Activated T-cell treated with anti-CD3 and anti-CD28 coated beads, Interleukin-2, amount 50 U/mL, for 24 hours (primary cell): ENCODE measurements at regions not wholly inside any gene's neighbourhood (a gene's known extent, or its start where the extent isn't known, plus 50 kb on each side); places are given as distances from the start of the nearest gene placed in this dataset.
"Not testable (repeated sequence)": the region's sequence is repeated elsewhere in the genome, so short reads cannot be mapped to it uniquely, and the experiment has no call there.

Experiments
- DNase-seq: peaks from one replicate; pipeline ENCODE4 v3.0.0-alpha.2; 2020
- H3K27ac Mint-ChIP-seq: 2 replicates; pipeline ENCODE4 v1.8.0; 2020; ENCODE audit warnings: mild to moderate bottlenecking, mixed read lengths
- H3K27me3 Mint-ChIP-seq: 2 replicates; pipeline ENCODE4 v1.8.0; 2020; ENCODE audit warnings: mixed read lengths
- H3K36me3 Mint-ChIP-seq: 2 replicates; pipeline ENCODE4 v1.8.0; 2020; ENCODE audit warnings: low read depth, mixed read lengths
- H3K4me1 Mint-ChIP-seq: 2 replicates; pipeline ENCODE4 v1.8.0; 2020; ENCODE audit warnings: low read depth, mixed read lengths
- H3K4me3 Mint-ChIP-seq: 2 replicates; pipeline ENCODE4 v1.8.0; 2020; ENCODE audit warnings: mild to moderate bottlenecking, moderate library complexity, mixed read lengths
- H3K9me3 Mint-ChIP-seq: 2 replicates; pipeline ENCODE4 v1.8.0; 2020; ENCODE audit warnings: mixed read lengths

GRCh38 chr9:62880453-62880852, 1690.6 kb downstream of the SPATA31A7 start:
- H3K4me3 Mint-ChIP-seq, H3K9me3 Mint-ChIP-seq, DNase-seq, H3K27ac Mint-ChIP-seq, H3K4me1 Mint-ChIP-seq, H3K36me3 Mint-ChIP-seq: not testable (repeated sequence)
- peaks cover 24% of the 10 kb centered on the region for H3K27me3 Mint-ChIP-seq

- H3K4me1 Mint-ChIP-seq, DNase-seq, H3K9me3 Mint-ChIP-seq, H3K4me3 Mint-ChIP-seq, H3K36me3 Mint-ChIP-seq, H3K27ac Mint-ChIP-seq: not testable (repeated sequence)
- peaks cover 24% of the 10 kb centered on the region for H3K27me3 Mint-ChIP-seq
Observed at GRCh38 chr9:62880971-62881370, 1691.1 kb downstream of the SPATA31A7 start.

DNA sequence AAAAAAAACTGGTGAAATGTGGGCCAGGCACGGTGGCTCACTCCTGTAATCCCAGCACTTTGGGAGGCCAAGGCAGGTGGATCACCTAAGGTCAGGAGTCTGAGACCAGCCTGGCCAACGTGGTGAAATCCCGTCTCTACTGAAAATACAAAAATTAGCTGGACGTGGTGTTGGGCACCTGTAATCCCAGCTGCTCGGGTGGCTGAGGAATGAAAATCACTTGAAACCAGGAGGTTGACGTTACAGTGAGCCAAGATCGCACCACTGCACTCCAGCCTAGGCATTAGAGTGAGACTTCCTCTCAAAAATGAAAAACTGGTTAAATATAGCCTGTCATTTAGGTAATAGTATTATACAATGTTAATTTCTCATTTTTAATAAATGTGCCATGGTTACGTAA, 1692.0 kb downstream of the SPATA31A7 start:
- not testable (repeated sequence) for H3K9me3 Mint-ChIP-seq, H3K4me1 Mint-ChIP-seq, DNase-seq, H3K4me3 Mint-ChIP-seq, H3K27ac Mint-ChIP-seq, H3K36me3 Mint-ChIP-seq
- peaks cover 21% of the 10 kb centered on the region for H3K27me3 Mint-ChIP-seq

- H3K4me1 Mint-ChIP-seq, H3K9me3 Mint-ChIP-seq, H3K27ac Mint-ChIP-seq, H3K36me3 Mint-ChIP-seq, DNase-seq, H3K4me3 Mint-ChIP-seq: not testable (repeated sequence)
- peaks cover 20% of the 10 kb centered on the region for H3K27me3 Mint-ChIP-seq
Observed at GRCh38 chr9:62882717-62883116, 1692.9 kb downstream of the SPATA31A7 start.

- H3K36me3 Mint-ChIP-seq, H3K4me1 Mint-ChIP-seq: not testable (repeated sequence)
Observed at GRCh38 chr9:62896692-62897091, 1706.9 kb downstream of the SPATA31A7 start.

GRCh38 chr9:62897411-62898225, 1707.8 kb downstream of the SPATA31A7 start:
- Mint-ChIP-seq H3K27ac (peak overlapping the region; percentile 97), H3K4me3 (peak overlapping the region; percentile 94)
- not testable (repeated sequence) for H3K9me3 Mint-ChIP-seq, H3K4me1 Mint-ChIP-seq, H3K36me3 Mint-ChIP-seq, H3K27me3 Mint-ChIP-seq
- DNase-seq: peak; percentile 77

More at GRCh38 chr9:62896692-62897091, 1706.9 kb downstream of the SPATA31A7 start:
- H3K27ac Mint-ChIP-seq, DNase-seq, H3K27me3 Mint-ChIP-seq, H3K9me3 Mint-ChIP-seq: not testable (repeated sequence)
- H3K4me3 Mint-ChIP-seq: peak overlapping the region; percentile 20

DNA sequence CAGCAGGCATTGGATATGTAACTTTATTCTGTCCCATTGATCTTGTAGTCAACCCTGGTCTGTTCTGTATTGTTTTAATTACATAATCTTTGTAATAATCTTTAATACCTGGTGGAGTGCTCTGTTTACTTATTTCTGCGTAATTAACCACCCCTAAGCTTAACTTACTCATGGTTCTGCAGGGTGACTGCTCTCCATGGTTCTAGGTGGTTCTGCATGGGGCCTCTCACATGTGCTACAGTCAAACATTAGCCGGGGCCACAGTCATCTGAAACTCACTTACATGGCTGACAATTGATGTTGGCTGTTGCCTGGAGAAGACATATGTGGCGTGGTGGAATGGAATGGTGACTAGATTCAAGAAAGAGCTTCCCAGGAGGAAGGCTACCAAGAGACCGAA, 1709.8 kb downstream of the SPATA31A7 start:
- not testable (repeated sequence) for H3K36me3 Mint-ChIP-seq, H3K4me3 Mint-ChIP-seq, H3K4me1 Mint-ChIP-seq, H3K27me3 Mint-ChIP-seq, H3K27ac Mint-ChIP-seq, DNase-seq, H3K9me3 Mint-ChIP-seq

- DNase-seq, H3K4me3 Mint-ChIP-seq, H3K4me1 Mint-ChIP-seq, H3K27ac Mint-ChIP-seq, H3K9me3 Mint-ChIP-seq, H3K36me3 Mint-ChIP-seq, H3K27me3 Mint-ChIP-seq: not testable (repeated sequence)
Observed at GRCh38 chr9:62904061-62904460, 1714.2 kb downstream of the SPATA31A7 start.

DNA sequence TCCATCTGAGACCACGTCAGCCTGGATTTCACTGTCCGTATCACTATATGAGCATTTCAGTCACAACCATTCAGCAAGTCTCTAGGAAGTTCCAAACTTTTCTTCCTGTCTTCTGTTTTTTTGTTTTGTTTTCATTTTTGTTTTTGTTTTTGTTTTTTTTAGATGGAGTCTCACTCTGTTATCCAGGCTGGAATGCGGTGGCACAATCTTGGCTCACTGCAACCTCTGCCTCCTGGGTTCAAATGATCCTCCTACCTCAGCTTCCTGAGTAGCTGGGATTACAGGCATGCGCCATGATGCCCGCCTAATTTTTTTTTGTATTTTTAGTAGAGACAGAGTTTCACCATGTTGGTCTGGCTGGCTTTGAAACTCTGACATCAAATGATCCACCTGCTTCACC, 1715.9 kb downstream of the SPATA31A7 start:
- H3K27me3 Mint-ChIP-seq, H3K9me3 Mint-ChIP-seq, H3K36me3 Mint-ChIP-seq, H3K4me1 Mint-ChIP-seq, H3K27ac Mint-ChIP-seq, H3K4me3 Mint-ChIP-seq, DNase-seq: not testable (repeated sequence)

- not testable (repeated sequence) for H3K27me3 Mint-ChIP-seq, H3K36me3 Mint-ChIP-seq, H3K4me3 Mint-ChIP-seq, DNase-seq, H3K4me1 Mint-ChIP-seq, H3K27ac Mint-ChIP-seq, H3K9me3 Mint-ChIP-seq
Observed at GRCh38 chr9:62907866-62908265, 1718.0 kb downstream of the SPATA31A7 start.

DNA sequence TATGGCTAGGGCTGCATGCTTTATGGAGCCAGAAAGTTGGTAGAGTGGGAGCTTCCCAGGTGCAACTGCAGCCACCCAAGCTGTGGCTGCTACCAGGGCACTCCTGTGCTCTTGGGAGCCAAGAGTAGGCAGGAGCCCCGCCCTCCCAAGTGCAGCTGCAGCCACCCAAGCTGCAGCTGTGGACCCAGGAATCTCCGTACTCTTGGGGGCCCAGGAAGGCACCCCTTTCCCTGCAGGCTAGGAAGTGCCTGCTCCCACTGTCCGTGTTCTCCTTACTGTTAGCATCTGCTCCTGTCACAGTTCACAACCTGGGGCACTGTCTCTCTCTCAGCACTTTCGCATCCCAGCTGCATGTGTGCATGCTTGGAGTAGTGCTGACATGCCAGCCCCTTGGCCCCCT, 1718.4 kb downstream of the SPATA31A7 start:
- not testable (repeated sequence) for DNase-seq, H3K4me3 Mint-ChIP-seq, H3K4me1 Mint-ChIP-seq, H3K9me3 Mint-ChIP-seq, H3K27ac Mint-ChIP-seq, H3K27me3 Mint-ChIP-seq, H3K36me3 Mint-ChIP-seq

DNA sequence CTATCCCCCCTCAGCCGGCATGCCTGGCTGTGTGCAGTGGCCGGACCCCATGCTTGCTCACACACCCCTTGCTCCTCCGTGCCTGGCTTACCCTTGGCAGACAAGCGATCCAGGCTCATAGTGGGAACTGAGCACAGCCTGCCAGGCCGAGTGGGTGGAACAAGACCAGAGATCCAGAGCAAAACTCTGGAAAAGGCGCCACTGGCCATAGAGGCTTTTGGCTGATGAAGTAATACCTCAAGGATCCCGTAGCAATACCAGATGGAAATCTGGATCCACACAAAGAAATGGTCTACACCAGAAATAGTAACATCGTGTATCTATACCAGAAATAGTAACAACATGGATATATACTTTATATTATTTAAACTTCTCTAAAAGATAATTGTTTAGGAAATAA, 1719.6 kb downstream of the SPATA31A7 start:
- not testable (repeated sequence) for DNase-seq, H3K4me3 Mint-ChIP-seq, H3K36me3 Mint-ChIP-seq, H3K27ac Mint-ChIP-seq, H3K4me1 Mint-ChIP-seq, H3K27me3 Mint-ChIP-seq, H3K9me3 Mint-ChIP-seq

DNA sequence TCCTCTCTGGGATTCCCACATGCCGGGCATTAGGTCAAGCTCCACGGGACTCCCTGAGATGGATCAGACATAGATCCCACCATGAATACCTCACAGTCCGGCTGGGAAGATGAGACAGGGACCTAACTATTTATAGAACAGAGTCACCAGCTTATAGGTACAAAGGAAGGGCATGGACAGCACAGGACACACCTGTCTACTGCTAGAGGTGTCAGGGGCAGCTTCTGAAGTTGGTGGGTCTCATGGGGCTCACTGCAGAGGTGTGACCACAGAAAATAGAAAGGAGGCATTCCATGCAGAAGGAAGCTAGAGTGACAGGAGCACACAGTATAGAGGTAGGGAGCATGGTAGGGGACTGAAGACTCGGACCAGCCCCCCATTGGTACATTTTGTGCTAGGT, 1722.4 kb downstream of the SPATA31A7 start:
- not testable (repeated sequence) for H3K9me3 Mint-ChIP-seq, H3K4me3 Mint-ChIP-seq, H3K36me3 Mint-ChIP-seq, H3K27me3 Mint-ChIP-seq, H3K27ac Mint-ChIP-seq, DNase-seq, H3K4me1 Mint-ChIP-seq

DNA sequence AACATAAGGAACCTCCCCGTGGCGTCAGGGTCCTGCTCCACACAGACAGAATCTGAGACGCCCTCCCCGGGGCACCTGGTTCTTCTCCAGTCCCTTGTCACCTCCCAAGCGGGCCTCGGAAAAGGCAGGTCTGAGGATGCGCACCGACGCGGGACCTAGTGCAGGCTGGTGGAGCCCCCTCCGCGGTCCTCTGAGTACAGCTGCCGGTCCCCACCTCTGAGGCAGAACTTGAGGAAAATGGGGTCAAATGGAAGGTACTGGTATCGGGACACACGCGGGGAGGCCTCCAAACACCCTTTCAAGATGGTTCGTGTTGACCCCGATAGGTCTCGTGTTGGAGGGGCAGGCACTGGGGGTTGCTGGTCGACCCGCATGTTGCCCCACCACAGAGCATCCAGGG, 1725.3 kb downstream of the SPATA31A7 start:
- peak; percentile 44 for DNase-seq
- H3K27ac Mint-ChIP-seq, H3K4me3 Mint-ChIP-seq, H3K4me1 Mint-ChIP-seq, H3K27me3 Mint-ChIP-seq, H3K9me3 Mint-ChIP-seq, H3K36me3 Mint-ChIP-seq: not testable (repeated sequence)

GRCh38 chr9:62915661-62916060, 1725.8 kb downstream of the SPATA31A7 start:
- not testable (repeated sequence) for H3K27me3 Mint-ChIP-seq, H3K36me3 Mint-ChIP-seq

More at GRCh38 chr9:62915661-62916060, 1725.8 kb downstream of the SPATA31A7 start:
- not testable (repeated sequence) for H3K4me1 Mint-ChIP-seq, H3K4me3 Mint-ChIP-seq, H3K27ac Mint-ChIP-seq, H3K9me3 Mint-ChIP-seq
- DNase-seq: peak; percentile 34
